ENCODE measurements at regions not wholly inside any gene's neighbourhood (a gene's known extent, or its start where the extent isn't known, plus 50 kb on each side); places are given as distances from the start of the nearest gene placed in this dataset.

DNA sequence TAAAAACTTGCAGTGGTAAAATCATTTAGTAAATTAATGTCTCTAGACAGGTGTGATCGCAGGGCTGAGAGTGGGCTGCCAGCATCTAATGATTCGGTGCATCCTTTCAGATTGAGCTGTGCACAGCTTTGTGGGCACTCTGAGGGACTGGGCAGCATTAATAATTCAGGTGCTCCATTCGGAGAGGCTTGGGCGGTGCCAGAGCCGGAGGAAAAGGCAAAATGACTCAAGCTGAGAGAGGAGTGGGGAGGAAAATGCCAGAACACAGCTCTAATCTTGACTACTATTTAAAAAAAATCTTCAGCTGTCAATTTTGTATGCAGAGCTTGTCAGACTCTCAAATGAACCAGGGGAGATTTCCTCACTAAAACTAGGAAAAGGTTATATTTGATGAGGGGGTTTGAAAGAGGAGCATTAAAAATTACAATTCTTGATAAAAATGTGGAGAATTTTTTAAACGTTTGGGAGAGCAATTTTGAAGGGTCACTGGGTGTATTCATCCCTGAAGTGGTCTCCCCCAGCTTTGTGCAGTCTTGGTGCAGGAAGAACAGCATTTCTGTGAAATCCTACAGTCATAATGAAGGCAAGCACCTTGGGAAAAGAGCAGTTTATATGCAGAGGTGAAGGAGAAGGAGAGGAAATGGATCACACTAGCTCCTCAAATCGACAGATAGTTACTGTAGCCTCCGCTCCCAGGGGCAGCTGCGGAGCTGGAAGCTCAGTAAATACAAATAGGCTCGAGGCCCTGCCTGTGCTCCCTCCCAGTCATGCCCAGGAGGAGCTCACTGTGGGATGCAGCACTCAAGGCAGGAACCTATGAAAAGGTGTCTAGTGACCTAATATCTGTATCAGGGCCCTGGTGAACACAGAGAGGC is 535.4 kb upstream of the RAB6C start:
- DNase-seq, result no peak

- DNase-seq, result no peak
Measured at GRCh38 chr2:129444751-129445150, 534.7 kb upstream of the RAB6C start.

GRCh38 chr2:129456691-129457090 is 522.8 kb upstream of the RAB6C start:
- peak; percentile 29 for DNase-seq

GRCh38 chr2:129457277-129457818 is 522.1 kb upstream of the RAB6C start:
- DNase-seq, result peak; percentile 34

GRCh38 chr2:129458006-129458405 is 521.5 kb upstream of the RAB6C start:
- no peak for DNase-seq

DNA sequence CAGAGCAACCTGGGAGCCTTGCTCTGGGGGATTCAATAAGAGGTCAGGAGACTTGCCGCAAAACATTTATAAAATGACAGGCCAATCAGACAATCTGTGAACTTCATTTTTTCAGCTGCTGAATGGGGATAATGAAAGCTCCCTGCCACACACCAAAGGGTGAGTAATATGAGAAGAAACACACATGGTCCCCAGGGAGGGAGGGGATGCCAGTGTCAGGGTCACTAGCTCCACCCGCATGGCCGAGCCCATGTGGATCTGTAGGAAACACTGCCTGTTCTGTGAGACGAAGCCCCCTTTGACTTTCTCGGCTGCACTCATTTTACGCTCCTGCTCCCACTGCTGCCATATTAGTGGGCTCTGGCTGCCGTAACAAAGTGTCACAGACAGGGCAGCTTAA is 521.0 kb upstream of the RAB6C start:
- DNase-seq, result no peak

DNA sequence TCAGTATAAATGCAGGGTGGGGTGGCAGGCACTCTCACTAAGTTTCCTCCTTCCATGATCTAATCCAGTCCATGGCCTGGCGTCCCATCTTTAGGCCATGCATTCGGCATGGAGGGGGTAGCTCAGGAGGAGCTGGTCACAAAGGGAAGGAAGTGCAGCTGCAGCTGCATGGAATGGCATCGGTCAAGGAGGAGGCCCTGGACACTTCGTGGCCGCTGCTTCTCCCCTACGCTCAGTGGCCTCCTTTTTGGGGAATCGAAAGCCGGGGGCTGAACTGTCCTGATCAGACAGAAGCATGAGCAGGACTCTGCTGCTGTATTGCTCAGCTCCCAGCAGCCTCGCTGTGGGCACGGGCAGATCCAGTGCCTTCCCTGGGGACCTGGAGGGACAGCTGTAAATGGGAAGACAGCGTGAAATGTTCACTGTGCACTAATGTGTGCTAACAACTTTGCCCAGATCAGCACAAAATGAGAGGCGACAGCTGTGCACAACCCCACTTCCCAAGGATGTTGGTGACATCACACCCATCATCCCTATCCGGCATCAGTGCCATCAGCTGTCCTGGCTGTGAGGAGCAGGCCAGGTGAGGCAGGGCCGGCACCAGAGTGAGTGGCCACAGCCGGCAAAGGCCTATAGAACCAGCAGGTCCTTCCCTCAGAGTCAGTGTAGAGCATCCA is 520.1 kb upstream of the RAB6C start:
- DNase-seq, result peak; percentile 83

- no peak for DNase-seq
Measured at GRCh38 chr2:129459881-129460280, 519.6 kb upstream of the RAB6C start.

- no peak for DNase-seq
Measured at GRCh38 chr2:129460299-129461198, 518.9 kb upstream of the RAB6C start.

GRCh38 chr2:129462349-129462748 is 517.1 kb upstream of the RAB6C start:
- no peak for DNase-seq

- no peak for DNase-seq
Measured at GRCh38 chr2:129462967-129463366, 516.5 kb upstream of the RAB6C start.

- DNase-seq, result no peak
Measured at GRCh38 chr2:129464036-129464435, 515.4 kb upstream of the RAB6C start.

DNA sequence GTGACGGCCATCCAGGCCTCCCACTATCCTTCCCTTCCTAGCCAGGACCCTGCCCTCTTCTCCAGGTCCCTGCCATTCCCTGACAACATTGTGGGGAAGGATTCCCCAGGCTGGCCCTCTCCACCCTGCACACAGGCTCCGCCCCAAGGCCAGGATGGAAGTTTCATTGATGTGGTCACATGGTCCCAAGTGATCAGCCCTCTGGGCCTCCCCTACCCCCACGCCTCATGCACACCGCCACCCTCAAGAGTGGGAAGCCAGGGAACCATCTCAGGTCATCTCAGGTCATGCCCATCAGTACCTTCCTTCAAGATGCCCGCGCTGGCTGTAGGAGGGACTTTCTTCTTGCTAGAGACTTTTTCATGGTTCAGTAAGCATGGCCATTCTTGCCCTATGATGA is 514.8 kb upstream of the RAB6C start:
- DNase-seq, result no peak

GRCh38 chr2:129465045-129465444 is 514.4 kb upstream of the RAB6C start:
- DNase-seq, result no peak

DNA sequence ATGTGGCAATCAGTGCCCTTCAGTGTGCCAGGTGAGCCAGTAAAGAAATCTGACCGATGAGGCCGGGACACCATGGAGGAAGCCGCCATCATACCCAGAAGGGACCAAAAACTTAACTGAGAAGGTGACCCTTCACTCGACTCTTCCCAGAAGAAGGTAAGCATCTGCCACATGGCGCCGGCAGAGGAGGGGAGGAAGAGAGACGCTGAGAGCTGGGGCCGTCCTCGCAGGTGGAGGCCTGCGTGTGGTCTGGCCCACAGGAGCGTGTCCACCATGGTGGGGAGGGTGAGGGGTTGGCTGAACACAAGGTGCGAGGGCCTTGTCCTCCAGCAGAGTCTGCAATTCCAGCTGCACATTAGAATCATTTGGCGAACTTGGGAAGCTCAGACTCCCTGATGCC is 513.1 kb upstream of the RAB6C start:
- no peak for DNase-seq

DNA sequence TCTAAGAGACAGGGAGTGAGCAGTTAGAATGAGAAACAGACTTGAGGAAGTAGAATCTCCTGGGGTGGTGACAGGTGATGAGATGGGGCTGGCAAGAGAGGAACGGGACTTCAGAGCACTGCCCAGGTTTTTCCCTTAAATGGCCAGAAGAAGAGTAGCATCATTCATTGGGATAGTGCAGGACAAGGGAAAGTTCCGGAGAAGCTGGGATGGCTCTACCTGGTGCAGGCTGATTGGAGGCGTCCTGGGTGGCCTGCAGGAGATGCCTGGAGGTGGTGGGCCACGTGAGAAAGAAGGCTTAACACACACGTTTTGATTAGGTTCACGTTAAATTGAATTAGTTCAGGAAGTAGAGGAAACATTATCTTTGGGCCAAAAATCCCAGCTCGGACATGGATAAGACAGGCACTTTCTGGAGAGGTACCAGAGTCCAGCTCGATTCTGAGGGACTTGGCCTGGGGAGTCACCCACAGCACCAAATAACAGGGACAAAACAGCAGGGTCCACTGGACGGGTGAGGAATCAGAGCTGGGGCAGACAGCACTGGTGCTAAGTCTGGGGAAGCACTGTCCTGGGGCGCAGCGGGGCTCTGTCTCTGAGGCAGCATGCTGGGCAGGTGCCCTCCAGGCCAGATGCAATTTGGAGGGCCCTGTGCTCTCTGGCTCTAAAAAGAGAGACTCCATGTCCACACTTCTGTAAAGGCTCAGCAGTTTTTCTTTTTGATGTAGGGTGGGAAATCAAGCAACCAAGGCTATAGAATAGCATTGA is 512.3 kb upstream of the RAB6C start:
- no peak for DNase-seq

DNA sequence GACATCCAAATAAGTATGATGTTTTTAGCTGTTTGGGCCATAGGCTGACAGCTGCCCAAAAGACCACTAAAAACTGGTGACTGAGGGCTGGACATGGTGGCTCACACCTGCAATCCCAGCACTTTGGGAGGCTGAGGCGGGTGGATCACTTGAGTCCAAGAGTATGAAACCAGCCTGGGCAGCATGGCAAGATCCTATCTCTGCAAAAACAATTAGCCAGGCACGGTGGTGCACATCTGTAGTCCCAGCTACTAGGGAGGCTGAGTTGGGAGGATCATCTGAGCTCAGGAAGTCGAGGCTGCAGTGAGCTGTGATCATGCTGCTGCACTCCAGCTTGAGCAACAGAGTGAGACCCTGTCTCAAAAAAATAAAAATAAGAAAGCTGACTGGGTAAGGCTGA is 511.5 kb upstream of the RAB6C start:
- no peak for DNase-seq

- no peak for DNase-seq
Measured at GRCh38 chr2:129468879-129469278, 510.6 kb upstream of the RAB6C start.

DNA sequence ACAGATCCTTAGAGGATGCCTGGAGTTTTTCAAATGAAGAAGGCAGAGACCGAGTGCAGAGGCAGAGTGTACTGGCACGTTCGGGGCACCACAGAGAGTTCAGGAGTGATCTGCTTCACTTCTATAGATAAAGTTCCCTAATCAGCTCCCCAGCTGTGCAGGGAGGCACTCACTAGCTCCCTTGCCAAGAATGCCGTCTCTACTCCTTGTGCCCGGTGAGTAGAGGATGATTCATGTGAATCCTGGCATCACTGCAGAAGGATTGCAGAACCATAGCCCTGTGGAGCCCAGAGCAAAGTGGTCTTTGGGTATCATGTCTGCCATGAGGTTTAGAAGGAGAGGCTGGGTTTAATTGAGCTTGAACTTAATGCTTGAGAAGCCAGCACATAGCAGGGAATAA is 510.1 kb upstream of the RAB6C start:
- DNase-seq, result no peak

DNA sequence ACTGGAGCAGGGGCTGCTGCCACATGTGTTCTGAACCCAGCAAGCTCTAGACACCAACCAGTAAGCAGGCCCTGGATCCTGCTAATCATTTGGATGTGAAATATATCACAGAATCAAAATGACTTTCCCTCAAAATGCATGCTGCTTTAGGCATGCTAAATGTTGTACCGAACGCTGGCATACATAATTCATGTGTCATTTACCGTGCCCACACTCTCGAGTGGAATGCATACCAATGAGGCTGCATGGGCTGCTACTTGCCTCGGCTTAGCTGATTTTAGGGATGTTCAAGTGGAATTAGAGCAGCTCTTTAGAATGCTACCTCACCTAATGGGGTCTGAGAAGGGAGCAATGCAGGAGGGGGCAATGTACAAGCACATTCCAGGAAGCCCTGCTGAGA is 509.6 kb upstream of the RAB6C start:
- no peak for DNase-seq

GRCh38 chr2:129478902-129479517 is 500.5 kb upstream of the RAB6C start:
- DNase-seq, result no peak

Measured in tongue (tissue), 1 donor.